Suppressor macrophage (primary cell): ENCODE measurements at regions not wholly inside any gene's neighbourhood (a gene's known extent, or its start where the extent isn't known, plus 50 kb on each side); places are given as distances from the start of the nearest gene placed in this dataset.
"Not testable (repeated sequence)": the region's sequence is repeated elsewhere in the genome, so short reads cannot be mapped to it uniquely, and the experiment has no call there.

Experiments
- DNase-seq, 4 experiments: peaks; one replicate each; pipeline ENCODE4 v3.0.0-alpha.2; 2020 to 2022

GRCh38 chr15:36191459-36191858 is 388.0 kb upstream of the CDIN1 start:
- DNase-seq = no peak

GRCh38 chr15:36195361-36196007 is 383.9 kb upstream of the CDIN1 start:
- DNase-seq = not testable (repeated sequence)

- DNase-seq = no peak
These were observed 370.4 kb upstream of the CDIN1 start for GRCh38 chr15:36208868-36209582.

GRCh38 chr15:36210426-36210825 is 369.0 kb upstream of the CDIN1 start:
- DNase-seq = no peak

GRCh38 chr15:36218322-36218721 is 361.1 kb upstream of the CDIN1 start:
- no peak for DNase-seq

GRCh38 chr15:36218991-36219390 is 360.4 kb upstream of the CDIN1 start:
- DNase-seq = no peak

GRCh38 chr15:36221992-36222391 is 357.4 kb upstream of the CDIN1 start:
- DNase-seq = no peak

- DNase-seq = no peak
These were observed 348.6 kb upstream of the CDIN1 start for GRCh38 chr15:36230776-36231175.

- DNase-seq = no peak
These were observed 346.9 kb upstream of the CDIN1 start for GRCh38 chr15:36232491-36232890.

GRCh38 chr15:36234743-36235142 is 344.7 kb upstream of the CDIN1 start:
- DNase-seq = no peak

GRCh38 chr15:36235173-36235572 is 344.3 kb upstream of the CDIN1 start:
- no peak for DNase-seq

- no peak for DNase-seq
These were observed 339.9 kb upstream of the CDIN1 start for GRCh38 chr15:36239509-36239908.

GRCh38 chr15:36251450-36251849 is 328.0 kb upstream of the CDIN1 start:
- no peak for DNase-seq

GRCh38 chr15:36252146-36252711 is 327.2 kb upstream of the CDIN1 start:
- DNase-seq = no peak

GRCh38 chr15:36254426-36254825 is 325.0 kb upstream of the CDIN1 start:
- no peak for DNase-seq

GRCh38 chr15:36256404-36256807 is 323.0 kb upstream of the CDIN1 start:
- DNase-seq = no peak

- DNase-seq = no peak
These were observed 315.8 kb upstream of the CDIN1 start for GRCh38 chr15:36263666-36264065.

GRCh38 chr15:36265422-36265821 is 314.0 kb upstream of the CDIN1 start:
- DNase-seq = no peak

GRCh38 chr15:36271048-36271447 is 308.4 kb upstream of the CDIN1 start:
- DNase-seq = no peak

GRCh38 chr15:36275656-36276055 is 303.8 kb upstream of the CDIN1 start:
- DNase-seq = no peak

GRCh38 chr15:36278219-36278618 is 301.2 kb upstream of the CDIN1 start:
- DNase-seq = no peak

GRCh38 chr15:36282821-36283220 is 296.6 kb upstream of the CDIN1 start:
- no peak for DNase-seq

GRCh38 chr15:36284911-36285310 is 294.5 kb upstream of the CDIN1 start:
- DNase-seq = no peak

- no peak for DNase-seq
These were observed 287.9 kb upstream of the CDIN1 start for GRCh38 chr15:36291501-36291900.
